Nephron progenitor cell (in vitro differentiated cells): ENCODE measurements at regions not wholly inside any gene's neighbourhood (a gene's known extent, or its start where the extent isn't known, plus 50 kb on each side); places are given as distances from the start of the nearest gene placed in this dataset.

ENCODE experiments used
- DNase-seq: peaks from one replicate; pipeline ENCODE4 v3.0.0; 2021
- H3K27ac Mint-ChIP-seq: 2 replicates; pipeline ENCODE4 v1.8.0; 2021; ENCODE audit warnings: mild to moderate bottlenecking, moderate library complexity, mixed read lengths
- H3K27me3 Mint-ChIP-seq: 2 replicates; pipeline ENCODE4 v1.8.0; 2021; ENCODE audit warnings: mild to moderate bottlenecking, low read depth, mixed read lengths; ENCODE audit not compliant: poor library complexity
- H3K36me3 Mint-ChIP-seq: 2 replicates; pipeline ENCODE4 v1.8.0; 2021; ENCODE audit warnings: low read depth, mixed read lengths
- H3K4me1 Mint-ChIP-seq: 2 replicates; pipeline ENCODE4 v1.8.0; 2021; ENCODE audit warnings: mixed read lengths
- H3K4me3 Mint-ChIP-seq: 2 replicates; pipeline ENCODE4 v1.8.0; 2021; ENCODE audit warnings: mild to moderate bottlenecking, moderate library complexity, mixed read lengths
- H3K9me3 Mint-ChIP-seq: 2 replicates; pipeline ENCODE4 v1.8.0; 2021; ENCODE audit warnings: mild to moderate bottlenecking, moderate library complexity, mixed read lengths
- TF ChIP-seq, protein P1 (sequence below): fragments of 200-600 bp; sonication (generic); IDR thresholded peaks from 2 replicates; pipeline ENCODE4 v1.5.0; 2021; ENCODE audit warnings: antibody characterized with exemption

DNA sequence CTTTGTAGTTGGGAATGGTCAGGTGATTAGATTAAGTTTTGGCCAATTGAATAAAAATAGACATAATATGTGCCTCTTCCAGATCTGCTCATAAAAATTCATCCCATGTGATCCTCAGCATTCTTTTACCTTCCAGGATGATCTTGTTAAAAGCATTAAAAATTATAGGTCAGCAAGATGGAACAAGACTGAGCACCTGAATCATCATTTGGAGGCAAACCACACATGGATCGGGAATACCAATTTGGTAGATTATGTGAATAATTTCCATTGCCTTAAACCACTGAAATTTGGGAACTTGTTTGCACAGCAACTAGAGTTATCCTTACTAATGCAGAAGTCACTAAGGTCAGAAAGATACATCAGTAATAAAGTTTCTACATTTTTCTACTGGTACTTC, 681.4 kb upstream of the ADGRL2 start:
- Mint-ChIP-seq H3K9me3 (no peaks in the 10 kb centered on the region), H3K4me3 (no peak overlapping the region), H3K27me3 (no peaks in the 10 kb centered on the region), H3K4me1 (no peaks in the 10 kb centered on the region), H3K36me3 (no peaks in the 10 kb centered on the region), H3K27ac (no peak overlapping the region)
- TF ChIP-seq, protein P1, sequence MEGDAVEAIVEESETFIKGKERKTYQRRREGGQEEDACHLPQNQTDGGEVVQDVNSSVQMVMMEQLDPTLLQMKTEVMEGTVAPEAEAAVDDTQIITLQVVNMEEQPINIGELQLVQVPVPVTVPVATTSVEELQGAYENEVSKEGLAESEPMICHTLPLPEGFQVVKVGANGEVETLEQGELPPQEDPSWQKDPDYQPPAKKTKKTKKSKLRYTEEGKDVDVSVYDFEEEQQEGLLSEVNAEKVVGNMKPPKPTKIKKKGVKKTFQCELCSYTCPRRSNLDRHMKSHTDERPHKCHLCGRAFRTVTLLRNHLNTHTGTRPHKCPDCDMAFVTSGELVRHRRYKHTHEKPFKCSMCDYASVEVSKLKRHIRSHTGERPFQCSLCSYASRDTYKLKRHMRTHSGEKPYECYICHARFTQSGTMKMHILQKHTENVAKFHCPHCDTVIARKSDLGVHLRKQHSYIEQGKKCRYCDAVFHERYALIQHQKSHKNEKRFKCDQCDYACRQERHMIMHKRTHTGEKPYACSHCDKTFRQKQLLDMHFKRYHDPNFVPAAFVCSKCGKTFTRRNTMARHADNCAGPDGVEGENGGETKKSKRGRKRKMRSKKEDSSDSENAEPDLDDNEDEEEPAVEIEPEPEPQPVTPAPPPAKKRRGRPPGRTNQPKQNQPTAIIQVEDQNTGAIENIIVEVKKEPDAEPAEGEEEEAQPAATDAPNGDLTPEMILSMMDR = no peak
- no peak for DNase-seq

DNA sequence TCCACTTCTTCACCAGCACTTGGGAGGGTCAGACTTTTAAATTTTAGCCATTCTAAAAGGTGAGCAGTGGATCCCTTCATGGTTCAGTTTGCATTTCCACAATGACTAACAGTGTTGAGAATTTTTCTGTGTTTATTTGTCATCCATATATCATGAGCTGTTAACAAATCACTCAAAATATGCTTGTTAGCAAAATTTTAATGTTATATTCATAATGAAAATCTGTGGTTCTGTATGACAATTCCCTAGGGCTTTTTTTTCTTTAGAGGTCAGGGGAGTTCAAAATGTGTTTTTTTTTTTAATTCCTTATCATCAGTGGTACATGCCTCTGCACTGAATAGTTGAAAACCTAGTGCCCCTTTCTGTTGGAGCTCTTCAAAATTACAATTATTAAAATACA, 682.2 kb upstream of the ADGRL2 start:
- H3K9me3 Mint-ChIP-seq = no peaks in the 10 kb centered on the region
- H3K4me3 Mint-ChIP-seq = no peak overlapping the region
- H3K4me1 Mint-ChIP-seq = no peaks in the 10 kb centered on the region
- H3K27me3 Mint-ChIP-seq = no peaks in the 10 kb centered on the region
- no peak overlapping the region for H3K27ac Mint-ChIP-seq
- TF ChIP-seq, protein P1 = no peak
- no peaks in the 10 kb centered on the region for H3K36me3 Mint-ChIP-seq
- no peak for DNase-seq

DNA sequence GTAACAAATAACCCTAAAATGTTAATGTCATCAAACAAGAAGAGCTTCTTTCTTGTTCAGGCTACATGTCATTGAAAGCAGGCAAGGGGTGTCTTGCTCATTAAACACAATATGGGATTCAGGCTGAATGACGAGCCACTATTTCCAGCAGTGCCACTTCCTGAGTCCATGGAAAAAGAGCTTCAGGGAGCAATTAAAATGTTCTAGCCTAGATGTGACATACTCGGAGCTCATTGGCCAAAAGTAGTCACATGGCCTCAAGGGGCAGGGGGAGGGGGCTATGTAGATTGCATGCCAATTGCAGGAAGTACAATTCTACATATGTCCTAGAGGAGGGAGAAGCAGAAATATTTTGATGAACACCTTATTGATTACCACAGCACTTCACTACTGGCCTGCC, 685.3 kb upstream of the ADGRL2 start:
- H3K4me1 Mint-ChIP-seq = no peaks in the 10 kb centered on the region
- TF ChIP-seq, protein P1 = no peak
- no peak overlapping the region for H3K27ac Mint-ChIP-seq
- no peaks in the 10 kb centered on the region for H3K27me3 Mint-ChIP-seq
- H3K4me3 Mint-ChIP-seq = no peak overlapping the region
- H3K9me3 Mint-ChIP-seq = no peaks in the 10 kb centered on the region
- H3K36me3 Mint-ChIP-seq = no peaks in the 10 kb centered on the region
- DNase-seq = no peak

- H3K4me1 Mint-ChIP-seq = no peaks in the 10 kb centered on the region
- TF ChIP-seq, protein P1 = no peak
- H3K9me3 Mint-ChIP-seq = no peaks in the 10 kb centered on the region
- H3K36me3 Mint-ChIP-seq = no peaks in the 10 kb centered on the region
- no peak overlapping the region for H3K4me3 Mint-ChIP-seq
- DNase-seq = no peak
- no peaks in the 10 kb centered on the region for H3K27me3 Mint-ChIP-seq
- H3K27ac Mint-ChIP-seq = no peak overlapping the region
Observed at GRCh38 chr1:81114191-81114590, 686.5 kb upstream of the ADGRL2 start.

DNA sequence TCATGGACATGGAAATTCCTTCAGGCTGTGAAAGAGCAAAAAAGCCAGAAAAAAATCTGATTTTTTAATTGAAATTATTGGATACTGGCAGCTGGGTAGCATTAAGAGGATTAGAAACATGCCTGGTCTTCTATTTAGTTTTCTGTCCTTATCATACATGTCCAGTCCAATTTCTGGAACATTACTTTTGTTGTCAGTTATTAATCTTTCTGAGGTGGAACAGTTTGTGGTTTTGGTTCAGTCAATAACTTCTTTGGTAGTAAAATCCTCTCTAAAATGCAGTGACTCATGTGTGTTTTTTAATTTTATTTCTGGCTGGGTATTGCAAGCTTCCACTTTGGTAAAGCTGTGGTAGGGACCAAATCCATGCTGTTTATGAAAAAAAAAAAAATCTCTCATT, 687.0 kb upstream of the ADGRL2 start:
- no peaks in the 10 kb centered on the region for H3K9me3 Mint-ChIP-seq
- TF ChIP-seq, protein P1 = no peak
- H3K27ac Mint-ChIP-seq = no peak overlapping the region
- no peak for DNase-seq
- no peaks in the 10 kb centered on the region for H3K27me3 Mint-ChIP-seq
- no peaks in the 10 kb centered on the region for H3K4me1 Mint-ChIP-seq
- H3K36me3 Mint-ChIP-seq = no peaks in the 10 kb centered on the region
- no peak overlapping the region for H3K4me3 Mint-ChIP-seq

GRCh38 chr1:81111818-81112217, 688.9 kb upstream of the ADGRL2 start:
- TF ChIP-seq, protein P1 = no peak
- Mint-ChIP-seq H3K4me1 (no peaks in the 10 kb centered on the region), H3K27me3 (no peaks in the 10 kb centered on the region)

More at GRCh38 chr1:81111818-81112217, 688.9 kb upstream of the ADGRL2 start:
- Mint-ChIP-seq H3K4me3 (no peak overlapping the region), H3K36me3 (no peaks in the 10 kb centered on the region), H3K9me3 (no peaks in the 10 kb centered on the region), H3K27ac (no peak overlapping the region)
- DNase-seq = no peak
